ENCODE measurements at regions not wholly inside any gene's neighbourhood (a gene's known extent, or its start where the extent isn't known, plus 50 kb on each side); places are given as distances from the start of the nearest gene placed in this dataset.

- no peak for DNase-seq
Measured at GRCh38 chr7:340979-341694, 51.2 kb downstream of the FOXL3 start.

GRCh38 chr7:341841-342638 is 52.1 kb downstream of the FOXL3 start:
- DNase-seq, result no peak

GRCh38 chr7:342681-343216 is 52.8 kb downstream of the FOXL3 start:
- DNase-seq, result no peak

- no peak for DNase-seq
Measured at GRCh38 chr7:343227-343822, 53.4 kb downstream of the FOXL3 start.

GRCh38 chr7:343864-344607 is 54.1 kb downstream of the FOXL3 start:
- no peak for DNase-seq

- DNase-seq, result no peak
Measured at GRCh38 chr7:344608-344994, 54.6 kb downstream of the FOXL3 start.

- no peak for DNase-seq
Measured at GRCh38 chr7:346116-346898, 56.3 kb downstream of the FOXL3 start.

GRCh38 chr7:347001-347590 is 57.1 kb downstream of the FOXL3 start:
- no peak for DNase-seq

GRCh38 chr7:347644-348479 is 57.9 kb downstream of the FOXL3 start:
- DNase-seq, result no peak

GRCh38 chr7:348480-348844 is 58.5 kb downstream of the FOXL3 start:
- DNase-seq, result no peak

GRCh38 chr7:348962-349743 is 59.2 kb downstream of the FOXL3 start:
- DNase-seq, result no peak

- no peak for DNase-seq
Measured at GRCh38 chr7:351256-351655, 61.3 kb downstream of the FOXL3 start.

GRCh38 chr7:351681-352480 is 61.9 kb downstream of the FOXL3 start:
- DNase-seq, result no peak

- DNase-seq, result no peak
Measured at GRCh38 chr7:353746-354325, 63.9 kb downstream of the FOXL3 start.

- no peak for DNase-seq
Measured at GRCh38 chr7:354597-355470, 64.9 kb downstream of the FOXL3 start.

- DNase-seq, result no peak
Measured at GRCh38 chr7:355568-355967, 65.6 kb downstream of the FOXL3 start.

- DNase-seq, result no peak
Measured at GRCh38 chr7:356087-356486, 66.1 kb downstream of the FOXL3 start.
